ENCODE measurements at regions not wholly inside any gene's neighbourhood (a gene's known extent, or its start where the extent isn't known, plus 50 kb on each side); places are given as distances from the start of the nearest gene placed in this dataset.

- Histone ChIP-seq H3K4me1 (ENCODE audit: control insufficient read depth in 4 of 4, insufficient read depth in 4 of 4, low read length in 3 of 4) (no peaks in the 10 kb centered on the region), H3K9ac (ENCODE audit: low read depth in 1 of 2, low read length in 2 of 2) (no peak overlapping the region), H3K27me3 (ENCODE audit: control insufficient read depth in 4 of 4, insufficient read depth in 4 of 4, low read length in 3 of 4) (peaks cover 0 to 2% (median 0%) of the 10 kb centered on the region in 4 donors), H3K27ac (ENCODE audit: low read depth in 1 of 2, low read length in 2 of 2) (no peak overlapping the region), H3K36me3 (ENCODE audit: control insufficient read depth in 4 of 4, insufficient read depth in 3 of 4, low read depth in 1 of 4, low read length in 3 of 4) (no peaks in the 10 kb centered on the region), H3K9me3 (ENCODE audit: control insufficient read depth in 4 of 4, low read length in 3 of 4) (peaks cover 0 to 10% (median 4%) of the 10 kb centered on the region in 4 donors), H3K4me3 (ENCODE audit: low read depth in 1 of 3, low read length in 3 of 3) (no peak overlapping the region)
- 82% methylated on average over 6 of the region's 6 CpGs for WGBS
- DNase-seq (ENCODE audit: low spot score) = no peak
- no peak for TF ChIP-seq JUND (IDR thresholded peaks at IDR 0.05)
- no peak for TF ChIP-seq YY1 (IDR thresholded peaks at IDR 0.05)
- no peak for TF ChIP-seq REST (IDR thresholded peaks at IDR 0.05)
Measured at GRCh38 chrX:125262836-125263235, 56.8 kb upstream of the TEX13C start.

- no peak overlapping the region for H3K4me3 ChIP-seq (ENCODE audit: low read depth in 1 of 3, low read length in 3 of 3)
- H3K9ac ChIP-seq (ENCODE audit: low read depth in 1 of 2, low read length in 2 of 2) = no peak overlapping the region
- no peak overlapping the region for H3K27ac ChIP-seq (ENCODE audit: low read depth in 1 of 2, low read length in 2 of 2)
- H3K9me3 ChIP-seq (ENCODE audit: control insufficient read depth in 4 of 4, low read length in 3 of 4) = peaks cover 0 to 10% (median 4%) of the 10 kb centered on the region in 4 donors
- no peaks in the 10 kb centered on the region for H3K4me1 ChIP-seq (ENCODE audit: control insufficient read depth in 4 of 4, insufficient read depth in 4 of 4, low read length in 3 of 4)
- TF ChIP-seq YY1 (IDR thresholded peaks at IDR 0.05) = no peak
- TF ChIP-seq EGR1 (IDR thresholded peaks at IDR 0.05; ENCODE audit: low read depth in 2 of 2) = no peak
- TF ChIP-seq TAF1 (conservative IDR thresholded peaks at IDR 0.05) = no peak
- no peak for TF ChIP-seq ZBTB33 (IDR thresholded peaks at IDR 0.05)
- no peak for TF ChIP-seq RAD21 (IDR thresholded peaks at IDR 0.05)
- 91% methylated on average over 4 of the region's 4 CpGs for WGBS
- no peak for DNase-seq (ENCODE audit: low spot score)
- H3K27me3 ChIP-seq (ENCODE audit: control insufficient read depth in 4 of 4, insufficient read depth in 4 of 4, low read length in 3 of 4) = peaks cover 0 to 2% (median 0%) of the 10 kb centered on the region in 4 donors
- no peaks in the 10 kb centered on the region for H3K36me3 ChIP-seq (ENCODE audit: control insufficient read depth in 4 of 4, insufficient read depth in 3 of 4, low read depth in 1 of 4, low read length in 3 of 4)
Measured at GRCh38 chrX:125266153-125266660, 53.5 kb upstream of the TEX13C start.

Measured in liver (tissue), 7 donors.